KOPT-K1 (cell line): ENCODE measurements at regions not wholly inside any gene's neighbourhood (a gene's known extent, or its start where the extent isn't known, plus 50 kb on each side); places are given as distances from the start of the nearest gene placed in this dataset.

ENCODE experiments used
- H3K27ac ChIP-seq: fragments of 200-600 bp; sonication (generic); 2 replicates; pipeline ENCODE4 v1.5.1; 2016; ENCODE audit warnings: antibody characterized with exemption, mild to moderate bottlenecking, low read depth, low read length; ENCODE audit not compliant: poor library complexity, severe bottlenecking
- H3K36me3 ChIP-seq: fragments of 200-600 bp; sonication (generic); 2 replicates; pipeline ENCODE4 v1.5.1; 2017; ENCODE audit warnings: antibody characterized with exemption, mild to moderate bottlenecking, low read length, moderate library complexity; ENCODE audit not compliant: insufficient read depth
- H3K9me3 ChIP-seq: fragments of 200-600 bp; sonication (generic); 2 replicates; pipeline ENCODE4 v1.5.1; 2017; ENCODE audit warnings: antibody characterized with exemption, low read length, mild to moderate bottlenecking; ENCODE audit not compliant: insufficient read depth, poor library complexity, severe bottlenecking

GRCh38 chr13:109345433-109345941, 440.9 kb downstream of the IRS2 start:
- no peak overlapping the region for H3K27ac ChIP-seq
- no peaks in the 10 kb centered on the region for H3K9me3 ChIP-seq
- H3K36me3 ChIP-seq = no peaks in the 10 kb centered on the region

GRCh38 chr13:109344552-109345157, 441.7 kb downstream of the IRS2 start:
- Histone ChIP-seq H3K27ac (no peak overlapping the region), H3K9me3 (no peaks in the 10 kb centered on the region), H3K36me3 (no peaks in the 10 kb centered on the region)

- Histone ChIP-seq H3K9me3 (no peaks in the 10 kb centered on the region), H3K27ac (no peak overlapping the region), H3K36me3 (no peaks in the 10 kb centered on the region)
Observed at GRCh38 chr13:109336730-109337129, 449.7 kb downstream of the IRS2 start.

GRCh38 chr13:109333893-109334651, 452.3 kb downstream of the IRS2 start:
- H3K27ac ChIP-seq = no peak overlapping the region
- no peaks in the 10 kb centered on the region for H3K36me3 ChIP-seq
- H3K9me3 ChIP-seq = no peaks in the 10 kb centered on the region

GRCh38 chr13:109332506-109333499, 453.6 kb downstream of the IRS2 start:
- Histone ChIP-seq H3K27ac (no peak overlapping the region), H3K9me3 (no peaks in the 10 kb centered on the region), H3K36me3 (no peaks in the 10 kb centered on the region)

GRCh38 chr13:109331898-109332297, 454.5 kb downstream of the IRS2 start:
- H3K36me3 ChIP-seq = no peaks in the 10 kb centered on the region
- no peaks in the 10 kb centered on the region for H3K9me3 ChIP-seq
- no peak overlapping the region for H3K27ac ChIP-seq

GRCh38 chr13:109331011-109331433, 455.4 kb downstream of the IRS2 start:
- no peak overlapping the region for H3K27ac ChIP-seq
- no peaks in the 10 kb centered on the region for H3K9me3 ChIP-seq
- H3K36me3 ChIP-seq = no peaks in the 10 kb centered on the region

GRCh38 chr13:109330123-109330522, 456.3 kb downstream of the IRS2 start:
- Histone ChIP-seq H3K36me3 (no peaks in the 10 kb centered on the region), H3K9me3 (no peaks in the 10 kb centered on the region), H3K27ac (no peak overlapping the region)

- H3K9me3 ChIP-seq = no peaks in the 10 kb centered on the region
Observed at GRCh38 chr13:109329175-109329574, 457.2 kb downstream of the IRS2 start.

GRCh38 chr13:109326601-109327000, 459.8 kb downstream of the IRS2 start:
- Histone ChIP-seq H3K9me3 (no peaks in the 10 kb centered on the region), H3K27ac (no peak overlapping the region), H3K36me3 (no peaks in the 10 kb centered on the region)

More at GRCh38 chr13:109329175-109329574, 457.2 kb downstream of the IRS2 start:
- H3K27ac ChIP-seq = no peak overlapping the region
- H3K36me3 ChIP-seq = no peaks in the 10 kb centered on the region

GRCh38 chr13:109323338-109323737, 463.0 kb downstream of the IRS2 start:
- Histone ChIP-seq H3K9me3 (peaks cover 7% of the 10 kb centered on the region), H3K36me3 (no peaks in the 10 kb centered on the region), H3K27ac (no peak overlapping the region)

- peaks cover 10% of the 10 kb centered on the region for H3K9me3 ChIP-seq
- no peak overlapping the region for H3K27ac ChIP-seq
- no peaks in the 10 kb centered on the region for H3K36me3 ChIP-seq
Observed at GRCh38 chr13:109318945-109319590, 467.3 kb downstream of the IRS2 start.

- H3K36me3 ChIP-seq = no peaks in the 10 kb centered on the region
- H3K9me3 ChIP-seq = peaks cover 10% of the 10 kb centered on the region
- H3K27ac ChIP-seq = no peak overlapping the region
Observed at GRCh38 chr13:109315481-109315880, 470.9 kb downstream of the IRS2 start.

GRCh38 chr13:109314101-109314500, 472.3 kb downstream of the IRS2 start:
- Histone ChIP-seq H3K9me3 (peaks cover 10% of the 10 kb centered on the region), H3K36me3 (no peaks in the 10 kb centered on the region), H3K27ac (no peak overlapping the region)
